ENCODE measurements at regions not wholly inside any gene's neighbourhood (a gene's known extent, or its start where the extent isn't known, plus 50 kb on each side); places are given as distances from the start of the nearest gene placed in this dataset.

- no peak for TF ChIP-seq CTCF (IDR thresholded peaks at IDR 0.05)
- TF ChIP-seq POLR2A (IDR thresholded peaks at IDR 0.05) = no peak
These were observed 308.9 kb upstream of the LRFN5 start for GRCh38 chr14:41297576-41298327.
